ENCODE measurements at regions not wholly inside any gene's neighbourhood (a gene's known extent, or its start where the extent isn't known, plus 50 kb on each side); places are given as distances from the start of the nearest gene placed in this dataset.

- CTCF ChIA-PET, result interaction anchor here (1.4 kb wide), 1 partner anchor 337 kb away, joined by 4 read pairs; no protein-coding TSS in a partner anchor
- no peak for TF ChIP-seq ZNF26 (tag by site-specific recombination; IDR thresholded peaks at IDR 0.05)
- TF ChIP-seq SP7 (tag by site-specific recombination; IDR thresholded peaks at IDR 0.05), result no peak
- no peak for TF ChIP-seq HOXD13 (CRISPR knock-in tag; IDR thresholded peaks at IDR 0.05; ENCODE audit: borderline replicate concordance)
- no peak for TF ChIP-seq ZNF426 (tag by site-specific recombination; IDR thresholded peaks at IDR 0.05)
- TF ChIP-seq ZNF266 (tag by site-specific recombination; IDR thresholded peaks at IDR 0.05; ENCODE audit: low read depth), result no peak
- no peak for TF ChIP-seq ZNF280C (tag by site-specific recombination; IDR thresholded peaks at IDR 0.05)
- TF ChIP-seq SP2 (tag by site-specific recombination; IDR thresholded peaks at IDR 0.05), result no peak
- no peak for TF ChIP-seq ZNF211 (tag by site-specific recombination; IDR thresholded peaks at IDR 0.05; ENCODE audit: low read depth)
- no peak for TF ChIP-seq ZNF302 (tag by site-specific recombination; IDR thresholded peaks at IDR 0.05; ENCODE audit: low read depth)
- no peak for TF ChIP-seq GLIS1 (tag by site-specific recombination; IDR thresholded peaks at IDR 0.05)
- TF ChIP-seq ZNF654 (tag by site-specific recombination; IDR thresholded peaks at IDR 0.05; ENCODE audit: low read depth), result no peak
- no peaks in the 10 kb centered on the region for H3K4me1 ChIP-seq (ENCODE audit: control insufficient read depth, insufficient read depth, low read length)
- no peaks in the 10 kb centered on the region for H3K36me3 ChIP-seq (ENCODE audit: control insufficient read depth in 2 of 2, insufficient read depth in 1 of 2, low read length in 2 of 2)
- no peak overlapping the region for H3K27ac ChIP-seq (ENCODE audit: extremely low read depth, low read depth, low read length)
- no peaks in the 10 kb centered on the region for H3K9me3 ChIP-seq (ENCODE audit: control insufficient read depth, insufficient read depth, low read depth, low read length)
- POLR2A ChIA-PET, result no interaction called here
- H3K4me3 ChIP-seq (ENCODE audit: low read depth, low read length), result no peak overlapping the region
Observed at GRCh38 chr12:87511371-87511770, 517.8 kb downstream of the C12orf50 start.

GRCh38 chr12:87509237-87509820 is 519.9 kb downstream of the C12orf50 start:
- ChIA-PET POLR2A (no interaction called here), CTCF (no interaction called here)
- TF ChIP-seq ZNF707 (tag by site-specific recombination; IDR thresholded peaks at IDR 0.05) (no peak), ZNF76 (tag by site-specific recombination; IDR thresholded peaks at IDR 0.05; ENCODE audit: borderline replicate concordance, low read depth) (no peak), PRDM10 (tag by site-specific recombination; IDR thresholded peaks at IDR 0.05) (no peak), ZNF280C (tag by site-specific recombination; IDR thresholded peaks at IDR 0.05) (no peak), ZNF266 (tag by site-specific recombination; IDR thresholded peaks at IDR 0.05; ENCODE audit: low read depth) (no peak), PRDM1 (tag by site-specific recombination; IDR thresholded peaks at IDR 0.05) (no peak), ZNF785 (tag by site-specific recombination; IDR thresholded peaks at IDR 0.05) (no peak), ZNF23 (tag by site-specific recombination; IDR thresholded peaks at IDR 0.05; ENCODE audit: borderline replicate concordance) (no peak), ZSCAN18 (tag by site-specific recombination; IDR thresholded peaks at IDR 0.05) (no peak), ZNF704 (tag by site-specific recombination; IDR thresholded peaks at IDR 0.05) (no peak)
- H3K36me3 ChIP-seq (ENCODE audit: control insufficient read depth in 2 of 2, insufficient read depth in 1 of 2, low read length in 2 of 2), result no peaks in the 10 kb centered on the region
- H3K27ac ChIP-seq (ENCODE audit: extremely low read depth, low read depth, low read length), result no peak overlapping the region
- no peaks in the 10 kb centered on the region for H3K9me3 ChIP-seq (ENCODE audit: control insufficient read depth, insufficient read depth, low read depth, low read length)
- H3K4me3 ChIP-seq (ENCODE audit: low read depth, low read length), result no peak overlapping the region
- H3K4me1 ChIP-seq (ENCODE audit: control insufficient read depth, insufficient read depth, low read length), result no peaks in the 10 kb centered on the region
